ENCODE measurements at regions not wholly inside any gene's neighbourhood (a gene's known extent, or its start where the extent isn't known, plus 50 kb on each side); places are given as distances from the start of the nearest gene placed in this dataset.
"Not testable (repeated sequence)": the region's sequence is repeated elsewhere in the genome, so short reads cannot be mapped to it uniquely, and the experiment has no call there.

GRCh38 chr6:44049989-44050871 lies 77.0 kb downstream of the MRPL14 start:
- DNase-seq: no peak

GRCh38 chr6:44049163-44049988 lies 77.9 kb downstream of the MRPL14 start:
- DNase-seq: no peak

GRCh38 chr6:44048277-44048676 lies 79.0 kb downstream of the MRPL14 start:
- DNase-seq: no peak

GRCh38 chr6:44047801-44048200 lies 79.5 kb downstream of the MRPL14 start:
- DNase-seq: no peak

- DNase-seq: no peak
Observed at GRCh38 chr6:44047179-44047546, 80.1 kb downstream of the MRPL14 start.

GRCh38 chr6:44046516-44047178 lies 80.6 kb downstream of the MRPL14 start:
- DNase-seq: no peak

GRCh38 chr6:44045672-44046015 lies 81.6 kb downstream of the MRPL14 start:
- DNase-seq: no peak

GRCh38 chr6:44044940-44045671 lies 82.1 kb downstream of the MRPL14 start:
- no peak for DNase-seq

- DNase-seq: no peak
Observed at GRCh38 chr6:44044154-44044539, 83.1 kb downstream of the MRPL14 start.

GRCh38 chr6:44043479-44044153 lies 83.6 kb downstream of the MRPL14 start:
- no peak for DNase-seq

- DNase-seq: no peak
Observed at GRCh38 chr6:44042989-44043478, 84.2 kb downstream of the MRPL14 start.

GRCh38 chr6:44042261-44042988 lies 84.8 kb downstream of the MRPL14 start:
- no peak for DNase-seq

- peak; percentile 38 for DNase-seq
Observed at GRCh38 chr6:44041461-44042260, 85.6 kb downstream of the MRPL14 start.

GRCh38 chr6:44040786-44041185 lies 86.5 kb downstream of the MRPL14 start:
- no peak for DNase-seq

- DNase-seq: no peak
Observed at GRCh38 chr6:44039839-44040350, 87.4 kb downstream of the MRPL14 start.

- DNase-seq: no peak
Observed at GRCh38 chr6:44039191-44039719, 88.0 kb downstream of the MRPL14 start.

GRCh38 chr6:44038543-44039065 lies 88.6 kb downstream of the MRPL14 start:
- DNase-seq: no peak

GRCh38 chr6:44037847-44038542 lies 89.3 kb downstream of the MRPL14 start:
- DNase-seq: no peak

GRCh38 chr6:44037276-44037675 lies 90.0 kb downstream of the MRPL14 start:
- not testable (repeated sequence) for DNase-seq

Measured in GOT3 (cell line).